ENCODE measurements at regions not wholly inside any gene's neighbourhood (a gene's known extent, or its start where the extent isn't known, plus 50 kb on each side); places are given as distances from the start of the nearest gene placed in this dataset.

DNA sequence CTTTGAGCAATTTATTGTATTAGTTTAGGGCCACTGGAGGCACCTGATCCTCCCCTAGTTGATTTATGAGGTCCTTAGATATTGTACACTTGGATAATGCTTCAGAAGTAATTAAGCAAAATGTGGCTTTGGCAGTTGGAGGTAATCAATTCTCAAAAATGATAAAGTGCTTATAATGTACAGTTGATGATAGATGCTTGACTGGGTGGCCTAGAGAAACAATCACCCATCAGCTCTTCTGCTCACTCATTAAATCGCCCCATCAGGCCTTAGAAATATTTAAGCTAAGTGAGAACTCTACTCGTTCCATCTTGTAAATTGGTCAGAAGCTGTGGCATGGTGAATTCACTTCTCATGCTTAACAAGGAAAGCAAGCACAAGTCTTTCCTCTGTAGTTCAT, 349.9 kb downstream of the SAMD5 start:
- Histone ChIP-seq H4K8ac (ENCODE audit: low read depth in 2 of 2, low read length in 2 of 2) (no peak overlapping the region), H3K9me1 (ENCODE audit: insufficient read depth, low read length) (no peaks in the 10 kb centered on the region), H2AK9ac (replicated peaks; ENCODE audit: low read depth, low read length, poor library complexity) (no peak overlapping the region), H3K27ac (ENCODE audit: insufficient read depth, low read length) (no peak overlapping the region), H3K23ac (ENCODE audit: low read depth, low read length) (no peak overlapping the region), H3K27me3 (ENCODE audit: control insufficient read depth, insufficient read depth, low read length) (no peaks in the 10 kb centered on the region), H2BK20ac (ENCODE audit: low read depth, low read length) (no peak overlapping the region), H3K4me2 (ENCODE audit: low read depth, low read length) (no peak overlapping the region), H3K14ac (replicated peaks; ENCODE audit: low read depth, low read length) (no peak overlapping the region), H4K5ac (ENCODE audit: low read depth, low read length) (no peak overlapping the region), H3K4me1 (ENCODE audit: control insufficient read depth, insufficient read depth, low read length) (no peaks in the 10 kb centered on the region), H3K18ac (ENCODE audit: low read depth, low read length) (no peak overlapping the region), H3K56ac (ENCODE audit: extremely low read depth, insufficient read depth, low read length) (no peak overlapping the region), H3K9ac (ENCODE audit: low read depth, low read length) (no peak overlapping the region), H2BK5ac (ENCODE audit: low read depth, low read length, poor library complexity, severe bottlenecking) (no peak overlapping the region), H3K9me3 (ENCODE audit: control insufficient read depth, insufficient read depth, low read length) (no peaks in the 10 kb centered on the region), H3K4me3 (ENCODE audit: insufficient read depth, low read depth, low read length) (no peak overlapping the region), H3K79me1 (ENCODE audit: low read depth in 1 of 2, low read length in 2 of 2) (no peaks in the 10 kb centered on the region), H3K4ac (ENCODE audit: low read depth, low read length) (no peak overlapping the region), H2AK5ac (ENCODE audit: low read depth, low read length) (no peak overlapping the region), H4K91ac (ENCODE audit: insufficient read depth, low read depth, low read length) (no peak overlapping the region), H3K36me3 (ENCODE audit: control insufficient read depth, insufficient read depth, low read length) (no peaks in the 10 kb centered on the region), H2BK15ac (ENCODE audit: low read depth, low read length) (no peak overlapping the region), H2AFZ (replicated peaks; ENCODE audit: low read length, poor library complexity) (no peak overlapping the region), H4K20me1 (ENCODE audit: insufficient read depth, low read length) (no peaks in the 10 kb centered on the region), H2BK120ac (ENCODE audit: low read depth, low read length) (no peak overlapping the region)
- BruUV-seq (replicated peaks) = no TSS peak
- ATAC-seq (ENCODE audit: low read depth) (no peak), DNase-seq (no peak)
- ChIA-PET POLR2A (ENCODE audit: unreplicated experiment) (no interaction called here), CTCF (no interaction called here)
- intact Hi-C loops (cut with micrococcal nuclease) (no loop called here), dilution Hi-C loops (cut with HindIII; ENCODE audit: low sequenced_read_pairs, unreplicated experiment) (no loop called here), in situ Hi-C loops (cut with MboI; ENCODE audit: low sequenced_read_pairs) (no loop called here)
- TF ChIP-seq BHLHE40 (IDR thresholded peaks at IDR 0.05; ENCODE audit: low read depth, low read length) (no peak), SMC3 (IDR thresholded peaks at IDR 0.05; ENCODE audit: low read depth, low read length) (no peak), CHD1 (IDR thresholded peaks at IDR 0.05; ENCODE audit: low read depth, low read length) (no peak), MXI1 (IDR thresholded peaks at IDR 0.05; ENCODE audit: borderline replicate concordance, low read depth, low read length) (no peak), NFE2L2 (IDR thresholded peaks at IDR 0.05; ENCODE audit: low read depth, low read length) (no peak)
- TF ChIP-seq, protein P1, sequence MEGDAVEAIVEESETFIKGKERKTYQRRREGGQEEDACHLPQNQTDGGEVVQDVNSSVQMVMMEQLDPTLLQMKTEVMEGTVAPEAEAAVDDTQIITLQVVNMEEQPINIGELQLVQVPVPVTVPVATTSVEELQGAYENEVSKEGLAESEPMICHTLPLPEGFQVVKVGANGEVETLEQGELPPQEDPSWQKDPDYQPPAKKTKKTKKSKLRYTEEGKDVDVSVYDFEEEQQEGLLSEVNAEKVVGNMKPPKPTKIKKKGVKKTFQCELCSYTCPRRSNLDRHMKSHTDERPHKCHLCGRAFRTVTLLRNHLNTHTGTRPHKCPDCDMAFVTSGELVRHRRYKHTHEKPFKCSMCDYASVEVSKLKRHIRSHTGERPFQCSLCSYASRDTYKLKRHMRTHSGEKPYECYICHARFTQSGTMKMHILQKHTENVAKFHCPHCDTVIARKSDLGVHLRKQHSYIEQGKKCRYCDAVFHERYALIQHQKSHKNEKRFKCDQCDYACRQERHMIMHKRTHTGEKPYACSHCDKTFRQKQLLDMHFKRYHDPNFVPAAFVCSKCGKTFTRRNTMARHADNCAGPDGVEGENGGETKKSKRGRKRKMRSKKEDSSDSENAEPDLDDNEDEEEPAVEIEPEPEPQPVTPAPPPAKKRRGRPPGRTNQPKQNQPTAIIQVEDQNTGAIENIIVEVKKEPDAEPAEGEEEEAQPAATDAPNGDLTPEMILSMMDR (conservative IDR thresholded peaks at IDR 0.05; ENCODE audit: low read depth, low read length) = no peak
- TF ChIP-seq, protein P2, sequence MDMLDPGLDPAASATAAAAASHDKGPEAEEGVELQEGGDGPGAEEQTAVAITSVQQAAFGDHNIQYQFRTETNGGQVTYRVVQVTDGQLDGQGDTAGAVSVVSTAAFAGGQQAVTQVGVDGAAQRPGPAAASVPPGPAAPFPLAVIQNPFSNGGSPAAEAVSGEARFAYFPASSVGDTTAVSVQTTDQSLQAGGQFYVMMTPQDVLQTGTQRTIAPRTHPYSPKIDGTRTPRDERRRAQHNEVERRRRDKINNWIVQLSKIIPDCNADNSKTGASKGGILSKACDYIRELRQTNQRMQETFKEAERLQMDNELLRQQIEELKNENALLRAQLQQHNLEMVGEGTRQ (IDR thresholded peaks at IDR 0.05; ENCODE audit: low read depth, low read length) = no peak
- WGBS, 2 experiments (ENCODE audit: extremely low coverage in 2 of 2, insufficient read length in 1 of 2) = no CpG with 5 or more reads among the region's 2 CpGs

All from IMR-90 (cell line).